Progenitor cell of endocrine pancreas (in vitro differentiated cells): ENCODE measurements at regions not wholly inside any gene's neighbourhood (a gene's known extent, or its start where the extent isn't known, plus 50 kb on each side); places are given as distances from the start of the nearest gene placed in this dataset.

Source experiments
- DNase-seq: peaks from one replicate; pipeline ENCODE4 v3.0.0; 2021; ENCODE audit warnings: low spot score; ENCODE audit not compliant: unreplicated experiment
- H3K27ac Mint-ChIP-seq: 2 replicates; pipeline ENCODE4 v1.8.0; 2021; ENCODE audit warnings: mild to moderate bottlenecking, moderate library complexity, mixed read lengths
- H3K27me3 Mint-ChIP-seq: 2 replicates; pipeline ENCODE4 v1.8.0; 2021; ENCODE audit warnings: mixed read lengths
- H3K36me3 Mint-ChIP-seq: 2 replicates; pipeline ENCODE4 v1.8.0; 2022; ENCODE audit warnings: mixed read lengths; ENCODE audit not compliant: insufficient read depth
- H3K4me1 Mint-ChIP-seq: 2 replicates; pipeline ENCODE4 v1.8.0; 2021; ENCODE audit warnings: low read depth, mixed read lengths
- H3K4me3 Mint-ChIP-seq: 2 replicates; pipeline ENCODE4 v1.8.0; 2021; ENCODE audit warnings: low read depth, mild to moderate bottlenecking, moderate library complexity, mixed read lengths
- H3K9me3 Mint-ChIP-seq: 2 replicates; pipeline ENCODE4 v1.8.0; 2021; ENCODE audit warnings: low read depth, mixed read lengths
- CTCF ChIP-seq: fragments of 200-600 bp; sonication (generic); IDR thresholded peaks from one replicate; pipeline ENCODE4 v1.5.0; 2021; ENCODE audit warnings: antibody characterized with exemption, mild to moderate bottlenecking; ENCODE audit not compliant: unreplicated experiment

- Mint-ChIP-seq H3K27me3 (no peaks in the 10 kb centered on the region), H3K4me1 (peaks cover 3% of the 10 kb centered on the region), H3K27ac (no peak overlapping the region), H3K36me3 (no peaks in the 10 kb centered on the region), H3K9me3 (peaks cover 8% of the 10 kb centered on the region), H3K4me3 (no peak overlapping the region)
- DNase-seq: no peak
- no peak for TF ChIP-seq CTCF
Observed at GRCh38 chr7:46565253-46566096, 644.4 kb upstream of the IGFBP3 start.

- no peak for TF ChIP-seq CTCF
- Mint-ChIP-seq H3K27ac (no peak overlapping the region), H3K36me3 (no peaks in the 10 kb centered on the region), H3K4me1 (peaks cover 6% of the 10 kb centered on the region), H3K4me3 (no peak overlapping the region), H3K9me3 (peaks cover 12% of the 10 kb centered on the region), H3K27me3 (no peaks in the 10 kb centered on the region)
- no peak for DNase-seq
Observed at GRCh38 chr7:46559194-46559832, 638.2 kb upstream of the IGFBP3 start.

GRCh38 chr7:46558482-46559193 is 637.6 kb upstream of the IGFBP3 start:
- no peak overlapping the region for H3K4me3 Mint-ChIP-seq
- peaks cover 6% of the 10 kb centered on the region for H3K4me1 Mint-ChIP-seq
- DNase-seq: no peak
- TF ChIP-seq CTCF: no peak
- H3K27ac Mint-ChIP-seq: no peak overlapping the region
- no peaks in the 10 kb centered on the region for H3K27me3 Mint-ChIP-seq
- no peaks in the 10 kb centered on the region for H3K36me3 Mint-ChIP-seq
- H3K9me3 Mint-ChIP-seq: peaks cover 12% of the 10 kb centered on the region

- DNase-seq: no peak
- no peak overlapping the region for H3K4me3 Mint-ChIP-seq
- H3K36me3 Mint-ChIP-seq: no peaks in the 10 kb centered on the region
- no peak overlapping the region for H3K27ac Mint-ChIP-seq
- H3K27me3 Mint-ChIP-seq: no peaks in the 10 kb centered on the region
- H3K9me3 Mint-ChIP-seq: peaks cover 12% of the 10 kb centered on the region
- peaks cover 6% of the 10 kb centered on the region for H3K4me1 Mint-ChIP-seq
- TF ChIP-seq CTCF: no peak
Observed at GRCh38 chr7:46557781-46558180, 636.7 kb upstream of the IGFBP3 start.

GRCh38 chr7:46557295-46557711 is 636.2 kb upstream of the IGFBP3 start:
- DNase-seq: no peak
- H3K9me3 Mint-ChIP-seq: peaks cover 12% of the 10 kb centered on the region
- H3K4me3 Mint-ChIP-seq: no peak overlapping the region
- no peaks in the 10 kb centered on the region for H3K27me3 Mint-ChIP-seq
- H3K27ac Mint-ChIP-seq: no peak overlapping the region
- no peak for TF ChIP-seq CTCF
- no peaks in the 10 kb centered on the region for H3K36me3 Mint-ChIP-seq
- H3K4me1 Mint-ChIP-seq: peaks cover 6% of the 10 kb centered on the region
